Hepatocyte (in vitro differentiated cells): ENCODE measurements at regions not wholly inside any gene's neighbourhood (a gene's known extent, or its start where the extent isn't known, plus 50 kb on each side); places are given as distances from the start of the nearest gene placed in this dataset.
A peak's percentile ranks its signal among the peaks of the same experiment; 100 is the strongest.

Experiments
- DNase-seq: peaks from one replicate; pipeline ENCODE4 v3.0.0-alpha.2; 2016; ENCODE audit warnings: low spot score
- H2AFZ ChIP-seq: fragments of 200-600 bp; sonication (generic); 2 replicates; pipeline ENCODE4 v1.6.0; 2016; ENCODE audit warnings: antibody characterized with exemption, mild to moderate bottlenecking
- H3K27ac ChIP-seq: fragments of 200-600 bp; sonication (generic); 2 replicates; pipeline ENCODE4 v1.5.1; 2016; ENCODE audit warnings: mild to moderate bottlenecking
- H3K27me3 ChIP-seq: fragments of 200-600 bp; sonication (generic); 2 replicates; pipeline ENCODE4 v1.6.1; 2016
- H3K36me3 ChIP-seq: fragments of 200-600 bp; sonication (generic); replicated peaks from 2 replicates; pipeline ENCODE4 v1.5.1; 2016; ENCODE audit warnings: low read depth; ENCODE audit not compliant: insufficient read depth
- H3K4me1 ChIP-seq: fragments of 200-600 bp; sonication (generic); 2 replicates; pipeline ENCODE4 v1.5.1; 2016; ENCODE audit warnings: mild to moderate bottlenecking, moderate library complexity; ENCODE audit not compliant: insufficient read depth
- H3K4me2 ChIP-seq: fragments of 200-600 bp; sonication (generic); 2 replicates; pipeline ENCODE4 v1.6.0; 2016
- H3K4me3 ChIP-seq: fragments of 200-600 bp; sonication (generic); 2 replicates; pipeline ENCODE4 v1.5.1; 2016; ENCODE audit warnings: mild to moderate bottlenecking
- H3K79me2 ChIP-seq: fragments of 200-600 bp; sonication (generic); 2 replicates; pipeline ENCODE4 v1.6.0; 2017; ENCODE audit warnings: mild to moderate bottlenecking
- H3K9me2 ChIP-seq: fragments of 200-600 bp; sonication (generic); replicated peaks from 2 replicates; pipeline ENCODE4 v1.6.0; 2017; ENCODE audit warnings: mild to moderate bottlenecking; ENCODE audit not compliant: insufficient read depth
- H3K9me3 ChIP-seq: fragments of 200-600 bp; sonication (generic); 2 replicates; pipeline ENCODE4 v1.5.1; 2016; ENCODE audit warnings: low read depth, mild to moderate bottlenecking
- H4K20me1 ChIP-seq: fragments of 200-600 bp; sonication (generic); 2 replicates; pipeline ENCODE4 v1.6.0; 2016; ENCODE audit warnings: mild to moderate bottlenecking; ENCODE audit not compliant: insufficient read depth, poor library complexity, severe bottlenecking
- CTCF ChIP-seq: fragments of 200-600 bp; sonication (generic); IDR thresholded peaks from 2 replicates; pipeline ENCODE4 v1.5.1; 2016; ENCODE audit warnings: antibody characterized with exemption, mild to moderate bottlenecking; ENCODE audit not compliant: poor library complexity
- EZH2 ChIP-seq: fragments of 200-600 bp; sonication (generic); IDR thresholded peaks from 2 replicates; pipeline ENCODE4 v1.6.1; 2016; ENCODE audit warnings: antibody characterized with exemption, mild to moderate bottlenecking, borderline replicate concordance
- EZH2phosphoT487 ChIP-seq: fragments of 200-600 bp; sonication (generic); IDR thresholded peaks from one replicate; pipeline ENCODE4 v1.6.1; 2018; ENCODE audit warnings: antibody characterized with exemption, mild to moderate bottlenecking, low read depth, moderate library complexity; ENCODE audit not compliant: unreplicated experiment, severe bottlenecking
- WGBS: methylation state at CpG from one replicate; pipeline ENCODE4 v1.1.6; 2016; ENCODE audit warnings: low lambda C conversion rate; ENCODE audit errors: missing lambda C conversion rate; 5-methylcytosine and 5-hydroxymethylcytosine counted together

DNA sequence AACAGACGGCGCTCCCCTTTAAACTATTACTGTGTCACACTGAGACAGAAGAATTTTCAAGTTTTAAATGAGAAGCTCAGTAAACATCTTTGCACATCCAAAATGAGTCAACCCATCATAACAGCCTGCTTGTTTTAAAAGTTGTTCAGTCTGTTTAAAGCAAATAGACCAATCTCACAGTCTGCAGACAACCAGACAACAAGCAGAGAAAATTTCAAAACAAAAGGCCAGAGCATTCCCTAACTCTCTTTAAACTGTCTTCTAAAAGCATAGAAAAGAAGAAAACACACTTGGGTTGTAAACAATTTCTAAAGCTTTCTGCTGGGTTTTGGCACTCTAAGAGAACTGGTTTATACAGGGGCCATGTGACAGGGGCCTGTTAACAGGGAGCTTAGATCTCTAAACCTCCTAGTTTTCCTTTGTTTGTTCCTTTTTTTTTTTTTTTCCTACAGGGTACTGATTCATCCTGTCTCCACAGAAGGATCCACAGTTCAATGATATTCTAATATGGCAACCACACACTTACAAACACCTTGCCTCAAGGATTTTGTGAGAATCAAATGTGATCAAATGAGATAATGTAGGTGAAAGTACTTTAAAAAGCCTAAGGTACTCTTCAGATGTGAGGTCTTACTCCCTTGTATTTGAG, 100.8 kb upstream of the MAML3 start:
- peak; percentile 49 for DNase-seq
- Histone ChIP-seq H3K79me2 (no peaks in the 10 kb centered on the region), H3K9me3 (no peaks in the 10 kb centered on the region), H3K36me3 (no peaks in the 10 kb centered on the region), H3K9me2 (no peaks in the 10 kb centered on the region), H3K4me3 (no peak overlapping the region), H2AFZ (no peak overlapping the region), H4K20me1 (no peaks in the 10 kb centered on the region), H3K4me2 (no peak overlapping the region), H3K4me1 (peaks cover 43% of the 10 kb centered on the region), H3K27ac (peak overlapping the region; percentile 98), H3K27me3 (no peaks in the 10 kb centered on the region)
- WGBS, result 59% methylated on average over 2 of the region's 2 CpGs
- TF ChIP-seq EZH2 (no peak), CTCF (no peak), EZH2phosphoT487 (no peak)

DNA sequence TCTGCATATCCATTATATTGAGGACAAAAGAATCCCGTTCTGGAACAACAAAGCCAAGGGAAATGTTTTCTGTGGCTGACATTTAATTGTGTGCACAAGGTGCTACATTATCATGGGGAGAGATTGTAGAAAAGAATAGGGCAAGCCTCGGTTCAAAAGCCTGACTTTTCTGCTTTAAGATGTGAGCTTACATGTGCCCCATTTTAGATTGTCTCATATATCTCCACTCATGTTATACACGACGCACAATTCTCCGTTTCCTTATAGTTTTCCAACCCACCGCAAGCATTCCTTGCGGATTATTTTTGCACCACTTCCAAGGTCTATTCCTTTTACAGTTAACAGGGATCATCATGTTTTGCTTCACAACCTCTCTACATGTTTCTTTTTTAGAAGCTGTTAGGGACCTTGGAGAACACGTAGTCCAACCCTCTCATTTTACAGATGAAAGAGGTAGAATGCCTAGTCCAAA, 99.6 kb upstream of the MAML3 start:
- no peaks in the 10 kb centered on the region for H3K79me2 ChIP-seq
- H3K27me3 ChIP-seq, result no peaks in the 10 kb centered on the region
- no peaks in the 10 kb centered on the region for H3K9me2 ChIP-seq
- H3K4me3 ChIP-seq, result no peak overlapping the region
- no peaks in the 10 kb centered on the region for H3K36me3 ChIP-seq
- peak overlapping the region; percentile 17 for H2AFZ ChIP-seq
- TF ChIP-seq CTCF (no peak), EZH2phosphoT487 (no peak), EZH2 (no peak)
- WGBS, result 53% methylated on average over 8 of the region's 8 CpGs
- no peaks in the 10 kb centered on the region for H4K20me1 ChIP-seq
- H3K4me1 ChIP-seq, result peaks cover 47% of the 10 kb centered on the region
- H3K9me3 ChIP-seq, result no peaks in the 10 kb centered on the region
- peak overlapping the region; percentile 98 for H3K27ac ChIP-seq
- no peak for DNase-seq
- H3K4me2 ChIP-seq, result peak overlapping the region; percentile 88

DNA sequence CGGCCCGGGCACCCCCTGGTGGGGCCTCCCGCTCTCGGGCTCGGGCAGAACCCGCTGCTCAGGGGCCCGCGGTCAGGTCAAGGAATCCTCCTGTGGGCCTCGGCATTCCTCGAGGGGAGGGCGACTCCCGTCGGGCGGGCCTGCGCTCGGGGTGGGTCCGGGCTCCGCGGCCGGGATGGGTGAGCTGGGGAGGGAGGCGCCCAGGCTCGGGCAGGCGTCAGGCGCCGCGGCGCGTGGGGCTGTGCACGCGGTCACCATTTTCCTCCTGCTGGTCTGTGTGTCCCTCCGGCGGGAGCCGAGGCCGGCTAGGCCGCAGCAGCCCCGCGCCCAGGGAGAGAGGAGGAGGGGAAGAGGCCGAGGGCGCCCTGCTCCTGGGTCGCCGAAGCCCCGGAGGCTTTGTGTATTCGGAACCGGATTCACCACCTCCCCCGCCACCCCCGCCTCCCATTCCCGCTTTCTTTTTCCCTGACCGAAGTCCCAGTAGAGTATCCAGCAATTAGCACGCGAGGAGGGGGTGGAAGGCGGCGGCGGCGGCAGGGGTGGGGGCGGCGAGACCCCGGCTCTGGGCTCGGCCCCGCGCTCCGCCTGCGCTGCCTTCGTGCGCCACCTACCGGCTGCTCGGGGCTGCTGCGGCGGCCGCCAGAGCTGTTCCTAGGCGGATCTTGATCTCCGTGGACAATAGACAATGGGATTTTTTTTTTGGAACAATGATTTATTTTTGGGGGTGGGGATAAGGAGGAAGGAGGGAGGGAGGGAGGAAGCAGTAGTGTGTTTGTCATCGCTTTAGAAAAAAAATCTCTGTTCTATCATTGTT, 99.0 kb upstream of the MAML3 start:
- Histone ChIP-seq H3K4me2 (peak overlapping the region; percentile 88), H3K36me3 (no peaks in the 10 kb centered on the region), H3K4me3 (peak overlapping the region; percentile 53), H2AFZ (peak overlapping the region; percentile 76), H3K27ac (peak overlapping the region; percentile 98), H3K79me2 (no peaks in the 10 kb centered on the region), H3K9me3 (no peaks in the 10 kb centered on the region), H3K9me2 (no peaks in the 10 kb centered on the region), H4K20me1 (no peaks in the 10 kb centered on the region), H3K4me1 (peaks cover 44% of the 10 kb centered on the region), H3K27me3 (no peaks in the 10 kb centered on the region)
- under 1% methylated on average over 23 of the region's 72 CpGs for WGBS
- TF ChIP-seq CTCF (peak; percentile 97), EZH2 (no peak)
- peak; percentile 90 for DNase-seq
